HCT116 (cell line): ENCODE measurements at regions not wholly inside any gene's neighbourhood (a gene's known extent, or its start where the extent isn't known, plus 50 kb on each side); places are given as distances from the start of the nearest gene placed in this dataset.

Experiments used
- ATAC-seq: fragments of 200-7000 bp; cut with Tn5 transposase; 2 replicates; pipeline ENCODE4 v1.9.1; 2020; ENCODE audit warnings: mild to moderate bottlenecking, moderate library complexity
- BruUV-seq: library from RNA; stranded (reverse); fragments of 400-500 nt; replicated peaks from 2 replicates; lab custom pipeline; 2021; lab: Mats Ljungman, UMichigan
- CTCF ChIA-PET: fragments of 300-600 bp; sonication (Branson Sonifier 250); formaldehyde crosslinking; loops from one replicate; lab custom pipeline; 2021; ENCODE audit warnings: antibody characterized with exemption; lab: Charles Lee
- POLR2A ChIA-PET: fragments of 300-600, 350-600 bp; sonication (Branson Sonifier 250); formaldehyde crosslinking; loops from one replicate; lab custom pipeline; 2021; ENCODE audit warnings: antibody characterized with exemption; lab: Charles Lee
- RAD21 ChIA-PET, 2 experiments: fragments of 300-600 bp; sonication (Branson Sonifier 250); formaldehyde crosslinking; loops; one replicate each; lab custom pipeline; 2023; ENCODE audit warnings: low total read pairs in 2 of 2; ENCODE audit not compliant: uncharacterized antibody in 2 of 2, unreplicated experiment in 2 of 2, low non-redundant PET in 1 of 2; lab: Charles Lee
- DNase-seq: peaks from one replicate; pipeline ENCODE4 v3.0.0-alpha.2; 2010; ENCODE audit warnings: low read depth, low spot score
- H2AFZ ChIP-seq: fragments of 200-600 bp; shearing (Covaris generic), sonication (generic); 2 replicates; pipeline ENCODE4 v1.6.1; 2017; ENCODE audit warnings: low read depth, mixed run types, mixed read lengths, antibody characterized with exemption, low read length; ENCODE audit not compliant: poor library complexity, severe bottlenecking
- H3K27ac ChIP-seq: 2 replicates; pipeline ENCODE4 v1.5.1; 2012; ENCODE audit warnings: low read depth, low read length
- H3K27me3 ChIP-seq: fragments of 200-600 bp; sonication (generic); 2 replicates; pipeline ENCODE4 v1.6.1; 2016; ENCODE audit warnings: mixed run types, low read length, mixed read lengths; ENCODE audit not compliant: insufficient read depth
- H3K36me3 ChIP-seq, 2 experiments: fragments of 200-500 bp in 1 of 2; fragments of 200-600 bp in 1 of 2; sonication (Bioruptor generic) in 1 of 2; sonication (generic) in 1 of 2; 2 replicates each; pipeline versions ENCODE4 v1.5.1 to v1.6.1; 2014 to 2016; ENCODE audit warnings: low read length in 2 of 2, inconsistent platforms in 1 of 2, mixed read lengths in 1 of 2, mixed run types in 1 of 2; ENCODE audit not compliant: insufficient read depth in 2 of 2, control insufficient read depth in 1 of 2
- H3K4me1 ChIP-seq, 2 experiments: fragments of 200-600 bp in 1 of 2; sonication (generic) in 1 of 2; 2 replicates each; pipeline versions ENCODE4 v1.5.1 to v1.6.1; 2012 to 2017; ENCODE audit warnings: low read length in 2 of 2, inconsistent platforms in 1 of 2, mild to moderate bottlenecking in 1 of 2, mixed read lengths in 1 of 2, mixed run types in 1 of 2, moderate library complexity in 1 of 2; ENCODE audit not compliant: insufficient read depth in 2 of 2, control insufficient read depth in 1 of 2
- H3K4me2 ChIP-seq: fragments of 200-600 bp; sonication (generic); 2 replicates; pipeline ENCODE4 v1.6.1; 2017; ENCODE audit warnings: mixed run types, low read length, mixed read lengths
- H3K4me3 ChIP-seq, 2 experiments: fragments of 200-600 bp in 1 of 2; sonication (generic) in 1 of 2; replicated peaks in 1 of 2; 2 replicates each; pipeline ENCODE4 v1.5.1; 2011 to 2016; ENCODE audit warnings: low read length in 2 of 2, control low read depth in 1 of 2, low read depth in 1 of 2, mild to moderate bottlenecking in 1 of 2, mixed read lengths in 1 of 2, mixed run types in 1 of 2
- H3K79me2 ChIP-seq: fragments of 200-600 bp; sonication (generic); 2 replicates; pipeline ENCODE4 v1.6.1; 2017; ENCODE audit warnings: mild to moderate bottlenecking, mixed run types, low read length, moderate library complexity, mixed read lengths; ENCODE audit not compliant: insufficient read depth
- H3K9ac ChIP-seq: fragments of 200-600 bp; sonication (generic); 2 replicates; pipeline ENCODE4 v1.6.1; 2016; ENCODE audit warnings: low read length, mixed read lengths
- H3K9me2 ChIP-seq: fragments of 200-600 bp; sonication (generic), shearing (Covaris generic); 2 replicates; pipeline ENCODE4 v1.6.1; 2017; ENCODE audit warnings: mixed run types, mild to moderate bottlenecking, moderate library complexity; ENCODE audit not compliant: insufficient read depth
- H3K9me3 ChIP-seq, 2 experiments: fragments of 200-500 bp in 1 of 2; fragments of 200-600 bp in 1 of 2; sonication (Bioruptor generic) in 1 of 2; sonication (generic) in 1 of 2; 2 replicates each; pipeline ENCODE4 v1.6.1; 2014 to 2017; ENCODE audit warnings: low read length in 2 of 2, mixed read lengths in 2 of 2, inconsistent platforms in 1 of 2, low read depth in 1 of 2, mild to moderate bottlenecking in 1 of 2, mixed run types in 1 of 2, moderate library complexity in 1 of 2; ENCODE audit not compliant: control insufficient read depth in 1 of 2, insufficient read depth in 1 of 2
- H4K20me1 ChIP-seq: fragments of 200-600 bp; sonication (generic), shearing (Covaris generic); 2 replicates; pipeline ENCODE4 v1.6.1; 2017; ENCODE audit warnings: mixed run types, mild to moderate bottlenecking, moderate library complexity; ENCODE audit not compliant: insufficient read depth
- CBX3 ChIP-seq: IDR thresholded peaks from 2 replicates; pipeline ENCODE4 v1.6.1; 2012; ENCODE audit warnings: low read depth
- CTCF ChIP-seq, 3 experiments: fragments of 200-600 bp in 1 of 3; sonication (generic) in 1 of 3; IDR thresholded peaks in 2 of 3; conservative IDR thresholded peaks in 1 of 3; 2 replicates each; pipeline ENCODE4 v1.5.1; 2012 to 2017; ENCODE audit warnings: low read depth in 2 of 3, low read length in 2 of 3, antibody characterized with exemption in 1 of 3, borderline replicate concordance in 1 of 3, control low read depth in 1 of 3, mild to moderate bottlenecking in 1 of 3, mixed read lengths in 1 of 3, mixed run types in 1 of 3, moderate library complexity in 1 of 3; ENCODE audit not compliant: insufficient read depth in 1 of 3
- EGR1 ChIP-seq: IDR thresholded peaks from 2 replicates; pipeline ENCODE4 v1.6.1; 2012; ENCODE audit warnings: low read depth
- EZH2 ChIP-seq: fragments of 200-600 bp; sonication (generic); IDR thresholded peaks from 2 replicates; pipeline ENCODE4 v1.6.1; 2017; ENCODE audit warnings: antibody characterized with exemption, mixed run types
- EZH2phosphoT487 ChIP-seq: fragments of 200-600 bp; IDR thresholded peaks from 2 replicates; pipeline ENCODE4 v1.6.1; 2018; ENCODE audit warnings: antibody characterized with exemption, borderline replicate concordance
- POLR2AphosphoS5 ChIP-seq: IDR thresholded peaks from 2 replicates; pipeline ENCODE4 v1.6.1; 2011; ENCODE audit warnings: mild to moderate bottlenecking, low read depth, low read length, moderate library complexity
- RAD21 ChIP-seq: IDR thresholded peaks from 2 replicates; pipeline ENCODE4 v1.6.1; 2012; ENCODE audit warnings: low read depth, mild to moderate bottlenecking
- REST ChIP-seq: IDR thresholded peaks from 2 replicates; pipeline ENCODE4 v1.6.1; 2012; ENCODE audit warnings: low read depth
- SIN3A ChIP-seq: IDR thresholded peaks from 2 replicates; pipeline ENCODE4 v1.6.1; 2012; ENCODE audit warnings: low read depth
- SP1 ChIP-seq: IDR thresholded peaks from 2 replicates; pipeline ENCODE4 v1.6.1; 2012; ENCODE audit warnings: low read depth
- SRF ChIP-seq: IDR thresholded peaks from 2 replicates; pipeline ENCODE4 v1.6.1; 2012; ENCODE audit warnings: low read depth
- TCF7L2 ChIP-seq: IDR thresholded peaks from 2 replicates; pipeline ENCODE4 v1.7.0; 2011; ENCODE audit warnings: borderline replicate concordance, inconsistent platforms; ENCODE audit not compliant: insufficient read depth, insufficient read length; ENCODE audit errors: extremely low read depth
- YY1 ChIP-seq: IDR thresholded peaks from 2 replicates; pipeline ENCODE4 v1.6.1; 2011; ENCODE audit warnings: low read length, low read depth, moderate library complexity, mild to moderate bottlenecking; ENCODE audit not compliant: insufficient replicate concordance; ENCODE audit errors: extremely low read depth
- ZBTB33 ChIP-seq: IDR thresholded peaks from 2 replicates; pipeline ENCODE4 v1.6.1; 2011; ENCODE audit warnings: mild to moderate bottlenecking, low read length, moderate library complexity; ENCODE audit not compliant: insufficient replicate concordance; ENCODE audit errors: extremely low read depth
- ZFX ChIP-seq: fragments of 450-650 bp; IDR thresholded peaks from 2 replicates; pipeline ENCODE4 v1.6.1; 2017
- ZNF274 ChIP-seq: fragments of 200-500 bp; sonication (Bioruptor generic); IDR thresholded peaks from 2 replicates; pipeline ENCODE4 v1.6.1; 2014; ENCODE audit warnings: mild to moderate bottlenecking, low read depth, low read length, inconsistent platforms
- intact Hi-C: fragments of 100-400 bp; cut with micrococcal nuclease; formaldehyde crosslinking; loops from 2 replicates; pipeline ENCODE4 v1.10.0; 2022

GRCh38 chr13:21232196-21232595 lies 55.7 kb downstream of the MRPL57 start:
- no peak overlapping the region for H3K4me2 ChIP-seq
- no peak overlapping the region for H2AFZ ChIP-seq
- ATAC-seq, result no peak

More at GRCh38 chr13:21232196-21232595, 55.7 kb downstream of the MRPL57 start:
- no TSS peak for BruUV-seq
- no peaks in the 10 kb centered on the region for H3K79me2 ChIP-seq
- POLR2A ChIA-PET, result no interaction called here
- no peaks in the 10 kb centered on the region for H3K9me2 ChIP-seq
- H3K27ac ChIP-seq, result no peak overlapping the region
- intact Hi-C loops, result no loop called here
- RAD21 ChIA-PET, result no interaction called here
- no peak overlapping the region for H3K4me3 ChIP-seq
- TF ChIP-seq SRF (no peak), SIN3A (no peak), TCF7L2 (no peak), EGR1 (no peak), EZH2phosphoT487 (no peak), ZNF274 (no peak), SP1 (no peak), CBX3 (no peak), CTCF (IDR thresholded peaks at IDR 0.05 in 2 of 3, conservative IDR thresholded peaks at IDR 0.05 in 1 of 3; ENCODE audit: borderline replicate concordance in 1 of 3, insufficient read depth in 1 of 3, low read depth in 2 of 3, low read length in 2 of 3) (no peak), REST (no peak), RAD21 (no peak), ZFX (no peak), POLR2AphosphoS5 (no peak), EZH2 (no peak), ZBTB33 (no peak), YY1 (no peak)
- H3K9ac ChIP-seq, result no peak overlapping the region
- no peak for DNase-seq
- no peaks in the 10 kb centered on the region for H3K9me3 ChIP-seq
- no peaks in the 10 kb centered on the region for H4K20me1 ChIP-seq
- CTCF ChIA-PET, result no interaction called here
- no peaks in the 10 kb centered on the region for H3K36me3 ChIP-seq
- H3K27me3 ChIP-seq, result no peaks in the 10 kb centered on the region
- H3K4me1 ChIP-seq, result no peaks in the 10 kb centered on the region
